ENCODE measurements at regions not wholly inside any gene's neighbourhood (a gene's known extent, or its start where the extent isn't known, plus 50 kb on each side); places are given as distances from the start of the nearest gene placed in this dataset.

DNA sequence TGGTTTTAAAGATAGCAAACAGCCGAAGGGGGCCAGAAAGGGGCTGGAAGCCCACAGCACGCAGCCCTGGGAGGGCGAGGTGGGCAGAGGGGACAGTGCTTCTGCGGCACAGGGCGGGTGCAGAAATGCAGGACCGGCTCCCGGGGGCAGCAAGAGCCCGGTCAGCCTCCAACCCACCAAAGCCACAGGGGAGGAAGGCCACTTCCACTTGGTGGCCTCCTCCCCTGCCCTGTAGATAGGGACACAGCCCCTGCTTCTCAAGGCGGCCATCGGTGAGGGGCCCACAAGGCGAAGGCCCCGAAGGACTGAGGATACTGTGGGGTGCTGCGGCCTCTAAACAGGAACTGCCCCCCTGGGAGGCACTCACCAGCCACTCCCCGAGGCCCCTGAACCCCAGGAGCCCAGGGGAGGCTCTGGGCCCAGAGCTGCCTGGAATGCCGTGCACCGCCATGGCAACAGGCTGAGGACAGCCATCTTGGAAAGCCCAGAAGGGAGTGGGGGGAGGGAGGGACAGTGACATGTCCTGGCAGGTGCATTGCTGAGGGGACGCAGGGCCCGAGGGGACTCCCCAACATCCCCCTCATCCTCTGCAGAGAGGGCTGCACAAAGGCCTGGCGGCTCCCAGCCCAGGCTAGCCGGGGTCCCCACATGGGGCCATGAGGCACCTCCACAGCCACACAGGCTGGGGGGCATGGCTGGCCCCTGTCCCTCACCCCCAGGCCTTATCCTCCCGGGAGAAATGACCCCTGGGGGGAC lies 114.7 kb downstream of the NCOR2 start:
- ChIA-PET CTCF (no interaction called here), POLR2A (no interaction called here)
- H3K4me1 Mint-ChIP-seq (ENCODE audit: low read depth, unreplicated experiment) = no peaks in the 10 kb centered on the region
- no peaks in the 10 kb centered on the region for H3K27me3 Mint-ChIP-seq (ENCODE audit: insufficient read depth, unreplicated experiment)
- TF ChIP-seq, protein P1, sequence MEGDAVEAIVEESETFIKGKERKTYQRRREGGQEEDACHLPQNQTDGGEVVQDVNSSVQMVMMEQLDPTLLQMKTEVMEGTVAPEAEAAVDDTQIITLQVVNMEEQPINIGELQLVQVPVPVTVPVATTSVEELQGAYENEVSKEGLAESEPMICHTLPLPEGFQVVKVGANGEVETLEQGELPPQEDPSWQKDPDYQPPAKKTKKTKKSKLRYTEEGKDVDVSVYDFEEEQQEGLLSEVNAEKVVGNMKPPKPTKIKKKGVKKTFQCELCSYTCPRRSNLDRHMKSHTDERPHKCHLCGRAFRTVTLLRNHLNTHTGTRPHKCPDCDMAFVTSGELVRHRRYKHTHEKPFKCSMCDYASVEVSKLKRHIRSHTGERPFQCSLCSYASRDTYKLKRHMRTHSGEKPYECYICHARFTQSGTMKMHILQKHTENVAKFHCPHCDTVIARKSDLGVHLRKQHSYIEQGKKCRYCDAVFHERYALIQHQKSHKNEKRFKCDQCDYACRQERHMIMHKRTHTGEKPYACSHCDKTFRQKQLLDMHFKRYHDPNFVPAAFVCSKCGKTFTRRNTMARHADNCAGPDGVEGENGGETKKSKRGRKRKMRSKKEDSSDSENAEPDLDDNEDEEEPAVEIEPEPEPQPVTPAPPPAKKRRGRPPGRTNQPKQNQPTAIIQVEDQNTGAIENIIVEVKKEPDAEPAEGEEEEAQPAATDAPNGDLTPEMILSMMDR (IDR thresholded peaks at IDR 0.05; ENCODE audit: insufficient read depth in 1 of 2, low read depth in 1 of 2, low read length in 1 of 2, severe bottlenecking in 1 of 2, unreplicated experiment in 1 of 2) = no peak
- H3K27ac Mint-ChIP-seq (ENCODE audit: unreplicated experiment) = no peak overlapping the region
- peaks cover 57% of the 10 kb centered on the region for H3K36me3 Mint-ChIP-seq (ENCODE audit: insufficient read depth, unreplicated experiment)
- no peak overlapping the region for H3K4me3 ChIP-seq (ENCODE audit: low read depth, low read length)
- H3K36me3 ChIP-seq (ENCODE audit: control insufficient read depth, insufficient read depth, low read length) = no peaks in the 10 kb centered on the region
- H3K4me1 ChIP-seq = no peaks in the 10 kb centered on the region
- H3K27me3 ChIP-seq (replicated peaks; ENCODE audit: control insufficient read depth, insufficient read depth, low read length) = no peaks in the 10 kb centered on the region
- H3K9me3 Mint-ChIP-seq (ENCODE audit: unreplicated experiment) = no peaks in the 10 kb centered on the region
- H3K9me3 ChIP-seq = no peaks in the 10 kb centered on the region
- no TSS peak for BruUV-seq (replicated peaks)
- no peak overlapping the region for H3K4me3 Mint-ChIP-seq (ENCODE audit: unreplicated experiment)
- DNase-seq = no peak
- intact Hi-C loops (cut with micrococcal nuclease; ENCODE audit: unreplicated experiment) = no loop called here

DNA sequence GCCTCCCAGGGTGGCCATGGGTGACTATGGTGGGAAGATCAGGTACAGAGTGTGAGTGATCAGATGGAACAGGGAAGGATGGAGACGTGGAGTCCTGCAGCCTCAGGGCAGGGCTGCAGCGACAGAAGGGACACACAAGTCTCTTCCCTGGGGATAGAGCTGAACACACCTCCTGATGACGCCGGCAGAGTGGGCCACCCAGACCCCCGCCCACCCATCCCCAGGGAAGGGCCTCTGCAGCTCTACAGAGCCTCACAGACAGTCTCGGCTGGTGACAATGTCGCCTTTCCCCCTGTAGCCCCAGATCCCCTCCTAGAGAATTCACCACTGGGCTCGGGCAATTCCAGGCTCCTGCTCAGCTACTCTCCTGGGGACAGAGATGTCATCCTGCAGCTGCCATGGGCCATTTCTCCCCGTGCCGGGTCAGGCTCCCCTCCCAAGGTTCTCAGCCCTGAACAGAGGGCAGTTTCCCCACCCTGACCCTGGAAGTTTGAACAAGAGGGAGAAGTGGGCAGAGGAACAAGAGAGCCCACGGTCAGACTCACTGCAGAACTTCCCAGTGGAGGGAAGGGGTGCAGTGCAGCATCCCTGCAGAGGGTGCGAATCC lies 115.7 kb downstream of the NCOR2 start:
- POLR2A ChIA-PET = no interaction called here
- intact Hi-C loops (cut with micrococcal nuclease; ENCODE audit: unreplicated experiment) = no loop called here

DNA sequence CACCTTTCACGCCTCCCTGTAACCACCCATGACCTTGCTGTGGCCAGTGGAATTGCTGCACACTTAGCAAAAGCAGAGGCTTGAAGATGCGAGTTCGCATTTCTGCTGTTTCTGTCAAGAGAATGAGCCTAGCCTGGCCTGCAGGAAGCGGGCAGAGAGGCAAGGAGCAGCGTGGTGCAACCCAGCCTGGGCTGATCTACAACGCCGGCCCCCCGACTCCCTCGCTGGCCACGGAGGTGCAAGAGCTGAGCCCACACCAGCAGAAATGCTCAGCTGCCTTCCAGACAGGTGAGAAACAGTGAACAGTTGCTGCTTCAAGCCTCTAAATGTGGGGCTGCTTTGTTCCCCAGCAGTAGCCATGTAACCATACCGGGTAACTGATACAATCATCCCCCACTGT lies 116.4 kb downstream of the NCOR2 start:
- H3K9me3 Mint-ChIP-seq (ENCODE audit: unreplicated experiment) = no peaks in the 10 kb centered on the region
- no peaks in the 10 kb centered on the region for H3K4me1 ChIP-seq
- H3K9me3 ChIP-seq = no peaks in the 10 kb centered on the region
- intact Hi-C loops (cut with micrococcal nuclease; ENCODE audit: unreplicated experiment) = no loop called here
- no peaks in the 10 kb centered on the region for H3K4me1 Mint-ChIP-seq (ENCODE audit: low read depth, unreplicated experiment)
- peaks cover 51% of the 10 kb centered on the region for H3K36me3 Mint-ChIP-seq (ENCODE audit: insufficient read depth, unreplicated experiment)
- no peaks in the 10 kb centered on the region for H3K27me3 Mint-ChIP-seq (ENCODE audit: insufficient read depth, unreplicated experiment)
- CTCF ChIA-PET = no interaction called here
- TF ChIP-seq, protein P1 (IDR thresholded peaks at IDR 0.05; ENCODE audit: insufficient read depth in 1 of 2, low read depth in 1 of 2, low read length in 1 of 2, severe bottlenecking in 1 of 2, unreplicated experiment in 1 of 2) = no peak
- POLR2A ChIA-PET = no interaction called here
- no TSS peak for BruUV-seq (replicated peaks)
- no peak overlapping the region for H3K4me3 ChIP-seq (ENCODE audit: low read depth, low read length)
- DNase-seq = no peak
- no peaks in the 10 kb centered on the region for H3K36me3 ChIP-seq (ENCODE audit: control insufficient read depth, insufficient read depth, low read length)
- no peak overlapping the region for H3K27ac Mint-ChIP-seq (ENCODE audit: unreplicated experiment)
- no peaks in the 10 kb centered on the region for H3K27me3 ChIP-seq (replicated peaks; ENCODE audit: control insufficient read depth, insufficient read depth, low read length)
- no peak overlapping the region for H3K4me3 Mint-ChIP-seq (ENCODE audit: unreplicated experiment)

More for the DNA sequence above, 115.7 kb downstream of the NCOR2 start:
- no peaks in the 10 kb centered on the region for H3K36me3 ChIP-seq (ENCODE audit: control insufficient read depth, insufficient read depth, low read length)
- no peaks in the 10 kb centered on the region for H3K27me3 ChIP-seq (replicated peaks; ENCODE audit: control insufficient read depth, insufficient read depth, low read length)
- TF ChIP-seq, protein P1 (IDR thresholded peaks at IDR 0.05; ENCODE audit: insufficient read depth in 1 of 2, low read depth in 1 of 2, low read length in 1 of 2, severe bottlenecking in 1 of 2, unreplicated experiment in 1 of 2) = no peak
- BruUV-seq (replicated peaks) = no TSS peak
- H3K36me3 Mint-ChIP-seq (ENCODE audit: insufficient read depth, unreplicated experiment) = peaks cover 50% of the 10 kb centered on the region
- H3K4me1 ChIP-seq = no peaks in the 10 kb centered on the region
- DNase-seq = no peak
- no peaks in the 10 kb centered on the region for H3K27me3 Mint-ChIP-seq (ENCODE audit: insufficient read depth, unreplicated experiment)
- CTCF ChIA-PET = no interaction called here
- H3K4me3 ChIP-seq (ENCODE audit: low read depth, low read length) = no peak overlapping the region
- H3K9me3 Mint-ChIP-seq (ENCODE audit: unreplicated experiment) = no peaks in the 10 kb centered on the region
- no peaks in the 10 kb centered on the region for H3K4me1 Mint-ChIP-seq (ENCODE audit: low read depth, unreplicated experiment)
- H3K9me3 ChIP-seq = no peaks in the 10 kb centered on the region
- H3K27ac Mint-ChIP-seq (ENCODE audit: unreplicated experiment) = no peak overlapping the region
- H3K4me3 Mint-ChIP-seq (ENCODE audit: unreplicated experiment) = no peak overlapping the region

Data from Caco-2 (cell line).